ENCODE measurements at regions not wholly inside any gene's neighbourhood (a gene's known extent, or its start where the extent isn't known, plus 50 kb on each side); places are given as distances from the start of the nearest gene placed in this dataset.

DNA sequence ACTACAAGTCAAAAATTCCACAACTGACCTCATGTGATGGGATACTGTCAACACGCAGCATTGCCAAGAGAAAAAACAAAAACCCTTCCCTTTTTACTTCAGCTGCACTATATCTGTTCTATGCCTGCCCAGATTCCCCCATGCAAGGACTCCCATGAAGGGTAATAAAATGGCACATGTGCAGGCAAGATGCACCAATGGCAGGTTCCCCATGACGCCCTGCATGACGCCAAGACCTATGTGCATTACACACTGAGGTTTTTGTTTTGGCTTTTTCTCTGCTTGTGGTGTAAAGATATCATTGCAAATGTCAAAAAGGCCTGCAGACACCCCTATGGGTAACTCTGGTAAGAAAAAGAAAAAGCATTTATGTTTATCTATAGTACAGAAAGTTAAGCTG lies 403.4 kb downstream of the HDGFL1 start:
- TF ChIP-seq POLR2A (IDR thresholded peaks at IDR 0.05) (no peak), POLR2AphosphoS5 (IDR thresholded peaks at IDR 0.05) (no peak)
- TF ChIP-seq, protein P1, sequence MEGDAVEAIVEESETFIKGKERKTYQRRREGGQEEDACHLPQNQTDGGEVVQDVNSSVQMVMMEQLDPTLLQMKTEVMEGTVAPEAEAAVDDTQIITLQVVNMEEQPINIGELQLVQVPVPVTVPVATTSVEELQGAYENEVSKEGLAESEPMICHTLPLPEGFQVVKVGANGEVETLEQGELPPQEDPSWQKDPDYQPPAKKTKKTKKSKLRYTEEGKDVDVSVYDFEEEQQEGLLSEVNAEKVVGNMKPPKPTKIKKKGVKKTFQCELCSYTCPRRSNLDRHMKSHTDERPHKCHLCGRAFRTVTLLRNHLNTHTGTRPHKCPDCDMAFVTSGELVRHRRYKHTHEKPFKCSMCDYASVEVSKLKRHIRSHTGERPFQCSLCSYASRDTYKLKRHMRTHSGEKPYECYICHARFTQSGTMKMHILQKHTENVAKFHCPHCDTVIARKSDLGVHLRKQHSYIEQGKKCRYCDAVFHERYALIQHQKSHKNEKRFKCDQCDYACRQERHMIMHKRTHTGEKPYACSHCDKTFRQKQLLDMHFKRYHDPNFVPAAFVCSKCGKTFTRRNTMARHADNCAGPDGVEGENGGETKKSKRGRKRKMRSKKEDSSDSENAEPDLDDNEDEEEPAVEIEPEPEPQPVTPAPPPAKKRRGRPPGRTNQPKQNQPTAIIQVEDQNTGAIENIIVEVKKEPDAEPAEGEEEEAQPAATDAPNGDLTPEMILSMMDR (IDR thresholded peaks at IDR 0.05), result no peak

Measured in transverse colon (tissue), 4 donors.